GM23248 (cell line): ENCODE measurements at regions not wholly inside any gene's neighbourhood (a gene's known extent, or its start where the extent isn't known, plus 50 kb on each side); places are given as distances from the start of the nearest gene placed in this dataset.

Experiments
- DNase-seq: peaks from one replicate; pipeline ENCODE4 v3.0.0-alpha.2; 2015
- H2AFZ ChIP-seq: fragments of 200-600 bp; sonication (generic); 2 replicates; pipeline ENCODE4 v1.6.1; 2016; ENCODE audit warnings: antibody characterized with exemption
- H3F3A ChIP-seq: fragments of 200-600 bp; sonication (generic); 2 replicates; pipeline ENCODE4 v1.6.1; 2016; ENCODE audit warnings: mild to moderate bottlenecking, antibody characterized with exemption, mixed run types; ENCODE audit not compliant: insufficient read depth
- H3K27ac ChIP-seq: fragments of 200-600 bp; sonication (generic); 2 replicates; pipeline ENCODE4 v1.5.1; 2016; ENCODE audit warnings: mild to moderate bottlenecking
- H3K27me3 ChIP-seq: fragments of 200-600 bp; sonication (generic); replicated peaks from 2 replicates; pipeline ENCODE4 v1.6.1; 2016; ENCODE audit warnings: mild to moderate bottlenecking; ENCODE audit not compliant: insufficient read depth
- H3K36me3 ChIP-seq: fragments of 200-600 bp; sonication (generic); 2 replicates; pipeline ENCODE4 v1.6.1; 2016; ENCODE audit warnings: low read depth, mild to moderate bottlenecking
- H3K4me1 ChIP-seq: fragments of 200-600 bp; sonication (generic); 2 replicates; pipeline ENCODE4 v1.6.1; 2016; ENCODE audit warnings: mild to moderate bottlenecking; ENCODE audit not compliant: insufficient read depth
- H3K4me2 ChIP-seq: fragments of 200-600 bp; sonication (generic); one replicate; pipeline ENCODE4 v1.6.1; 2016; ENCODE audit warnings: mild to moderate bottlenecking; ENCODE audit not compliant: unreplicated experiment
- H3K4me3 ChIP-seq: fragments of 200-600 bp; sonication (generic); 2 replicates; pipeline ENCODE4 v1.5.1; 2016; ENCODE audit warnings: mild to moderate bottlenecking
- H3K79me2 ChIP-seq: fragments of 200-600 bp; sonication (generic); 2 replicates; pipeline ENCODE4 v1.6.1; 2016; ENCODE audit warnings: mild to moderate bottlenecking; ENCODE audit not compliant: insufficient read depth
- H3K9ac ChIP-seq: fragments of 200-600 bp; sonication (generic); 2 replicates; pipeline ENCODE4 v1.6.1; 2016; ENCODE audit warnings: mild to moderate bottlenecking
- H3K9me2 ChIP-seq: fragments of 200-600 bp; sonication (generic); 2 replicates; pipeline ENCODE4 v1.6.1; 2016; ENCODE audit warnings: mixed run types, mild to moderate bottlenecking, moderate library complexity; ENCODE audit not compliant: insufficient read depth
- H3K9me3 ChIP-seq: fragments of 200-600 bp; sonication (generic); one replicate; pipeline ENCODE4 v1.6.1; 2017; ENCODE audit warnings: low read depth
- H4K20me1 ChIP-seq: fragments of 200-600 bp; sonication (generic); 2 replicates; pipeline ENCODE4 v1.6.0; 2016; ENCODE audit not compliant: insufficient read depth
- EZH2 ChIP-seq: fragments of 200-600 bp; sonication (generic); IDR thresholded peaks from 2 replicates; pipeline ENCODE4 v1.6.1; 2018; ENCODE audit warnings: antibody characterized with exemption, mild to moderate bottlenecking; ENCODE audit not compliant: insufficient read depth, poor library complexity, severe bottlenecking
- EZH2phosphoT487 ChIP-seq: fragments of 200-600 bp; sonication (generic); IDR thresholded peaks from 2 replicates; pipeline ENCODE4 v1.6.1; 2018; ENCODE audit warnings: antibody characterized with exemption, moderate library complexity, mild to moderate bottlenecking, low read depth; ENCODE audit not compliant: insufficient read depth
- WGBS, 2 experiments: methylation state at CpG; one replicate each; pipeline ENCODE4 v1.1.6; 2015 to 2017; ENCODE audit warnings: low lambda C conversion rate in 2 of 2, low coverage in 1 of 2; ENCODE audit errors: missing lambda C conversion rate in 2 of 2; 5-methylcytosine and 5-hydroxymethylcytosine counted together
- in situ Hi-C: fragments of 300-500 bp; cut with MboI; formaldehyde crosslinking; loops from 2 replicates; pipeline ENCODE4 v1.15.0; 2020

GRCh38 chr1:4564051-4564450 is 90.4 kb upstream of the AJAP1 start:
- H3K27me3 ChIP-seq = no peaks in the 10 kb centered on the region
- H2AFZ ChIP-seq = no peak overlapping the region
- TF ChIP-seq EZH2phosphoT487 (no peak), EZH2 (no peak)
- no peak overlapping the region for H3K9ac ChIP-seq
- no peaks in the 10 kb centered on the region for H3F3A ChIP-seq
- in situ Hi-C loops = no loop called here
- H4K20me1 ChIP-seq = no peaks in the 10 kb centered on the region
- no peak overlapping the region for H3K4me3 ChIP-seq
- H3K27ac ChIP-seq = no peak overlapping the region
- no peaks in the 10 kb centered on the region for H3K36me3 ChIP-seq
- no peaks in the 10 kb centered on the region for H3K9me3 ChIP-seq
- no peak for DNase-seq
- no peaks in the 10 kb centered on the region for H3K4me1 ChIP-seq
- no peaks in the 10 kb centered on the region for H3K79me2 ChIP-seq
- WGBS, 2 experiments = 16 to 19% methylated on average over 10 of the region's 10 CpGs
- no peak overlapping the region for H3K4me2 ChIP-seq
- H3K9me2 ChIP-seq = no peaks in the 10 kb centered on the region

- Histone ChIP-seq H3K27me3 (no peaks in the 10 kb centered on the region), H2AFZ (no peak overlapping the region), H3K79me2 (no peaks in the 10 kb centered on the region), H4K20me1 (no peaks in the 10 kb centered on the region), H3K9ac (no peak overlapping the region), H3K4me1 (no peaks in the 10 kb centered on the region), H3K9me3 (no peaks in the 10 kb centered on the region), H3K27ac (no peak overlapping the region), H3K9me2 (no peaks in the 10 kb centered on the region), H3F3A (no peaks in the 10 kb centered on the region), H3K4me2 (no peak overlapping the region), H3K36me3 (no peaks in the 10 kb centered on the region), H3K4me3 (no peak overlapping the region)
- no peak for DNase-seq
- no peak for TF ChIP-seq EZH2
- no peak for TF ChIP-seq EZH2phosphoT487
- in situ Hi-C loops = no loop called here
- WGBS, 2 experiments = 21 to 22% methylated on average over 3 of the region's 3 CpGs
These were observed 89.2 kb upstream of the AJAP1 start for GRCh38 chr1:4565166-4565565.

DNA sequence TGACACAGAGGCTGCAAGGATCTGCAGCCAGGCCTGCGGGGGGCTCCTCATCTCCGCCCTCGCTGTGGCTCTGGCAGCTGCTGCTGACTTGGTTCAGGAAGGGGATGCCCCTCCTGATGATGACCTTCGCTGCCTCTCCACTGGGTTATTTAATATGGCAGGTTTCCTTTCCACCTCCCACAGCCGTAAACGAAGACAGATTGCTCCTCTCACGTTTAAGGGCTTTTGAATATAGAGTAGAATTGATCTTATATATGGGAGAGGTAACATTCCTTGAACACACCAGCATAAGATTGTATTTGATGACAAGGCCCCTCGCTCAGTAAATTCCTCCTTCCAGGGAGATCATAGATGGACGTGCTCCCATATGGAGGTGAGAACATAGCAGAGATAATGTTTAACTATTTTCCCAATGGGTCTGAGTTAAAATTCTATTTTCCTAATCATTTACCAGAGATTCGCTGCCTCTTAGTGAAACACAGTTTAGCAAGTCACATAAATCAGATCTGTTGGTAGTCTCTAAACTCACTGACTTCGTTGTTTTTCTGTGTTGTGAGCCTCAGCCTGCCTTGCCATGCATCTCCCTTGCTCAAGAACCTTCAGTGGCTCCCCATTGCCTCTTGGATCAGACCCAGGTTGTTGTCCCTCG is 88.5 kb upstream of the AJAP1 start:
- Histone ChIP-seq H4K20me1 (no peaks in the 10 kb centered on the region), H3K9me2 (no peaks in the 10 kb centered on the region), H2AFZ (no peak overlapping the region), H3K4me2 (no peak overlapping the region), H3K9ac (no peak overlapping the region), H3K79me2 (no peaks in the 10 kb centered on the region), H3K27me3 (no peaks in the 10 kb centered on the region), H3K36me3 (no peaks in the 10 kb centered on the region), H3K27ac (no peak overlapping the region), H3K4me1 (no peaks in the 10 kb centered on the region), H3K4me3 (no peak overlapping the region), H3K9me3 (no peaks in the 10 kb centered on the region), H3F3A (no peaks in the 10 kb centered on the region)
- 17 to 19% methylated on average over 12 of the region's 12 CpGs for WGBS, 2 experiments
- DNase-seq = no peak
- TF ChIP-seq EZH2 (no peak), EZH2phosphoT487 (no peak)
- in situ Hi-C loops = no loop called here

DNA sequence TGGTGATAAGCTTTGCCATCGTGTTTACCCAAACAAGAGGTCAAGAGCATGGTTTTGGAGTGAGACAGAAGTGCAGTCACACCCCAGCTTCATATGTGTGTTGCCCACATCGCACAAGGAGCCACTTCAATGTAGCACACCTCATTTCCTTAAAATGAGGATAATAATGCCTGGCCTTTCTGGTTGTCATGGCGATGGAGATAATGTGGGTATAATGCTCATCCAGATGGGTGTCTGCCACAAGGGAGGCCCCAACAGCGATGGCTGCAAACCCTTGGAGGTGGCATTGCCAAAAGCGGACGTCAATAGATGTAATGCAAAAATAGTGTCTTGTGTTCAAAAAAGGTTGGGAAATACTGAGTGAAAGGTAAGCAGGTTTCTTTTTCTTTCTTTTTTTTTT is 83.1 kb upstream of the AJAP1 start:
- Histone ChIP-seq H3K9ac (no peak overlapping the region), H3K9me3 (no peaks in the 10 kb centered on the region), H2AFZ (no peak overlapping the region), H3F3A (no peaks in the 10 kb centered on the region), H3K4me1 (no peaks in the 10 kb centered on the region), H3K27ac (no peak overlapping the region), H3K4me3 (no peak overlapping the region), H4K20me1 (no peaks in the 10 kb centered on the region), H3K4me2 (no peak overlapping the region), H3K27me3 (no peaks in the 10 kb centered on the region), H3K36me3 (no peaks in the 10 kb centered on the region), H3K79me2 (no peaks in the 10 kb centered on the region), H3K9me2 (no peaks in the 10 kb centered on the region)
- in situ Hi-C loops = no loop called here
- WGBS, 2 experiments = 34 to 42% methylated on average over 6 of the region's 6 CpGs
- no peak for TF ChIP-seq EZH2
- DNase-seq = no peak

- WGBS, 2 experiments = 7 to 9% methylated on average over 3 of the region's 3 CpGs
- H3K27me3 ChIP-seq = no peaks in the 10 kb centered on the region
These were observed 80.9 kb upstream of the AJAP1 start for GRCh38 chr1:4573526-4573925.

More at GRCh38 chr1:4573526-4573925, 80.9 kb upstream of the AJAP1 start:
- TF ChIP-seq EZH2phosphoT487 = no peak
- no peak for TF ChIP-seq EZH2
- Histone ChIP-seq H3K4me3 (no peak overlapping the region), H3K9ac (no peak overlapping the region), H2AFZ (no peak overlapping the region), H3K36me3 (no peaks in the 10 kb centered on the region), H3K79me2 (no peaks in the 10 kb centered on the region), H3K4me1 (no peaks in the 10 kb centered on the region), H3F3A (no peaks in the 10 kb centered on the region), H3K27ac (no peak overlapping the region), H4K20me1 (no peaks in the 10 kb centered on the region), H3K4me2 (no peak overlapping the region), H3K9me2 (no peaks in the 10 kb centered on the region), H3K9me3 (no peaks in the 10 kb centered on the region)
- DNase-seq = no peak
- in situ Hi-C loops = no loop called here
